ENCODE measurements at regions not wholly inside any gene's neighbourhood (a gene's known extent, or its start where the extent isn't known, plus 50 kb on each side); places are given as distances from the start of the nearest gene placed in this dataset.

DNA sequence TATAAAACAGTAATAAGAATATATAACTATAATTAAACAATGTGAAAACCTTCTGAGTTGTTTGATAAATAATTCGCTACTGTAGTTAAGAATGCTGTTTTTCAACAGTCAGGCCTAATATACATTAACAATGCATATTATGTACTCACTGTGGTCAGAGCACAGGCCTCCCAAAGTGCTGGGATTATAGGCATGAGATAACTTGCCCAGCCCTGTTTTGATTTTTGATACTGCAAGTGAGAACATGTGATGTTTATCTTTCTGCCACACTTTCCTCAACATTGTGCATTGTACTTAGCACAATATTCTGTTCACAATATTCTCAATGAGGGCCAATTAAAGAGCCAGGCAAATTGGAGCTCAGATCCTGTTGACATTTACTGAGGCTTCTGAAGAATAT lies 274.5 kb upstream of the RARB start:
- TF ChIP-seq, protein P1, sequence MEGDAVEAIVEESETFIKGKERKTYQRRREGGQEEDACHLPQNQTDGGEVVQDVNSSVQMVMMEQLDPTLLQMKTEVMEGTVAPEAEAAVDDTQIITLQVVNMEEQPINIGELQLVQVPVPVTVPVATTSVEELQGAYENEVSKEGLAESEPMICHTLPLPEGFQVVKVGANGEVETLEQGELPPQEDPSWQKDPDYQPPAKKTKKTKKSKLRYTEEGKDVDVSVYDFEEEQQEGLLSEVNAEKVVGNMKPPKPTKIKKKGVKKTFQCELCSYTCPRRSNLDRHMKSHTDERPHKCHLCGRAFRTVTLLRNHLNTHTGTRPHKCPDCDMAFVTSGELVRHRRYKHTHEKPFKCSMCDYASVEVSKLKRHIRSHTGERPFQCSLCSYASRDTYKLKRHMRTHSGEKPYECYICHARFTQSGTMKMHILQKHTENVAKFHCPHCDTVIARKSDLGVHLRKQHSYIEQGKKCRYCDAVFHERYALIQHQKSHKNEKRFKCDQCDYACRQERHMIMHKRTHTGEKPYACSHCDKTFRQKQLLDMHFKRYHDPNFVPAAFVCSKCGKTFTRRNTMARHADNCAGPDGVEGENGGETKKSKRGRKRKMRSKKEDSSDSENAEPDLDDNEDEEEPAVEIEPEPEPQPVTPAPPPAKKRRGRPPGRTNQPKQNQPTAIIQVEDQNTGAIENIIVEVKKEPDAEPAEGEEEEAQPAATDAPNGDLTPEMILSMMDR (IDR thresholded peaks at IDR 0.05; ENCODE audit: insufficient read depth, low read length) = no peak
- TF ChIP-seq POLR2AphosphoS5 (IDR thresholded peaks at IDR 0.05; ENCODE audit: low read depth) = no peak
